Osteoblast (primary cell): ENCODE measurements at regions not wholly inside any gene's neighbourhood (a gene's known extent, or its start where the extent isn't known, plus 50 kb on each side); places are given as distances from the start of the nearest gene placed in this dataset.

Source experiments
- DNase-seq: peaks from one replicate; pipeline ENCODE4 v3.0.0; 2011; ENCODE audit warnings: low spot score, mixed read lengths; ENCODE audit not compliant: insufficient read length; ENCODE audit errors: missing footprints
- H2AFZ ChIP-seq: 2 replicates; pipeline ENCODE4 v1.6.0; 2011; ENCODE audit warnings: mild to moderate bottlenecking, low read length
- H3K27ac ChIP-seq: 2 replicates; pipeline ENCODE4 v1.5.1; 2011; ENCODE audit warnings: mild to moderate bottlenecking, low read depth, low read length, moderate library complexity
- H3K27me3 ChIP-seq: 2 replicates; pipeline ENCODE4 v1.6.0; 2012; ENCODE audit warnings: mild to moderate bottlenecking, control low read depth, inconsistent platforms, low read length, moderate library complexity; ENCODE audit not compliant: insufficient read depth
- H3K36me3 ChIP-seq: 2 replicates; pipeline ENCODE4 v1.5.1; 2011; ENCODE audit warnings: mild to moderate bottlenecking, low read length, control low read depth, moderate library complexity; ENCODE audit not compliant: insufficient read depth
- H3K4me1 ChIP-seq: 2 replicates; pipeline ENCODE4 v1.5.1; 2011; ENCODE audit warnings: mild to moderate bottlenecking, low read length, control low read depth, moderate library complexity; ENCODE audit not compliant: insufficient read depth
- H3K4me2 ChIP-seq: 2 replicates; pipeline ENCODE4 v1.6.0; 2011; ENCODE audit warnings: mild to moderate bottlenecking, low read length; ENCODE audit not compliant: insufficient read depth
- H3K4me3 ChIP-seq: fragments of 200-600 bp; sonication (generic); 3 replicates; pipeline ENCODE4 v1.5.1; 2012; ENCODE audit warnings: mild to moderate bottlenecking, low read length, inconsistent platforms; ENCODE audit not compliant: insufficient read depth
- H3K79me2 ChIP-seq: 2 replicates; pipeline ENCODE4 v1.6.0; 2012; ENCODE audit warnings: mild to moderate bottlenecking, low read length, control low read depth, inconsistent platforms; ENCODE audit not compliant: insufficient read depth
- H3K9me3 ChIP-seq: 2 replicates; pipeline ENCODE4 v1.5.1; 2011; ENCODE audit warnings: low read depth, low read length, control low read depth
- H4K20me1 ChIP-seq: 2 replicates; pipeline ENCODE4 v1.6.0; 2012; ENCODE audit warnings: mild to moderate bottlenecking, low read length, control low read depth; ENCODE audit not compliant: insufficient read depth
- CTCF ChIP-seq: IDR thresholded peaks from 2 replicates; pipeline ENCODE4 v1.5.1; 2011; ENCODE audit warnings: mild to moderate bottlenecking, low read depth, low read length, moderate library complexity; ENCODE audit errors: extremely low read depth

GRCh38 chr18:64693766-64694165 lies 544.9 kb upstream of the LINC00305 start:
- TF ChIP-seq CTCF: no peak
- no peaks in the 10 kb centered on the region for H3K36me3 ChIP-seq
- H4K20me1 ChIP-seq: no peaks in the 10 kb centered on the region
- H3K4me3 ChIP-seq: no peak overlapping the region
- H3K4me2 ChIP-seq: no peak overlapping the region
- no peaks in the 10 kb centered on the region for H3K4me1 ChIP-seq
- no peak for DNase-seq
- no peaks in the 10 kb centered on the region for H3K9me3 ChIP-seq
- no peak overlapping the region for H3K27ac ChIP-seq
- H3K79me2 ChIP-seq: no peaks in the 10 kb centered on the region
- no peak overlapping the region for H2AFZ ChIP-seq
- H3K27me3 ChIP-seq: no peaks in the 10 kb centered on the region

GRCh38 chr18:64692826-64693225 lies 543.9 kb upstream of the LINC00305 start:
- TF ChIP-seq CTCF: no peak
- no peak for DNase-seq
- Histone ChIP-seq H4K20me1 (no peaks in the 10 kb centered on the region), H3K4me1 (no peaks in the 10 kb centered on the region), H3K27ac (no peak overlapping the region), H3K4me3 (no peak overlapping the region), H3K9me3 (no peaks in the 10 kb centered on the region), H3K4me2 (no peak overlapping the region), H3K79me2 (no peaks in the 10 kb centered on the region), H3K36me3 (no peaks in the 10 kb centered on the region), H3K27me3 (no peaks in the 10 kb centered on the region), H2AFZ (no peak overlapping the region)

- Histone ChIP-seq H3K36me3 (no peaks in the 10 kb centered on the region), H3K4me2 (no peak overlapping the region), H3K9me3 (no peaks in the 10 kb centered on the region), H3K27ac (no peak overlapping the region), H3K79me2 (no peaks in the 10 kb centered on the region), H4K20me1 (no peaks in the 10 kb centered on the region), H3K4me1 (no peaks in the 10 kb centered on the region), H3K4me3 (no peak overlapping the region), H3K27me3 (no peaks in the 10 kb centered on the region), H2AFZ (no peak overlapping the region)
- DNase-seq: no peak
- TF ChIP-seq CTCF: no peak
Measured at GRCh38 chr18:64679121-64679520, 530.2 kb upstream of the LINC00305 start.

GRCh38 chr18:64678048-64678447 lies 529.2 kb upstream of the LINC00305 start:
- Histone ChIP-seq H3K4me2 (no peak overlapping the region), H3K36me3 (no peaks in the 10 kb centered on the region), H3K4me1 (no peaks in the 10 kb centered on the region), H3K4me3 (no peak overlapping the region), H4K20me1 (no peaks in the 10 kb centered on the region), H2AFZ (no peak overlapping the region), H3K79me2 (no peaks in the 10 kb centered on the region), H3K9me3 (no peaks in the 10 kb centered on the region), H3K27me3 (no peaks in the 10 kb centered on the region), H3K27ac (no peak overlapping the region)
- no peak for DNase-seq
- TF ChIP-seq CTCF: no peak
